GM13977 (cell line): ENCODE measurements at regions not wholly inside any gene's neighbourhood (a gene's known extent, or its start where the extent isn't known, plus 50 kb on each side); places are given as distances from the start of the nearest gene placed in this dataset.
"Not testable (repeated sequence)": the region's sequence is repeated elsewhere in the genome, so short reads cannot be mapped to it uniquely, and the experiment has no call there.

Experiments
- DNase-seq: peaks from one replicate; pipeline ENCODE4 v3.0.0; 2012; ENCODE audit warnings: low spot score
- CTCF ChIP-seq: IDR thresholded peaks from 2 replicates; pipeline ENCODE4 v1.5.1; 2012; ENCODE audit warnings: mild to moderate bottlenecking, control low read depth; ENCODE audit not compliant: insufficient read depth; ENCODE audit errors: extremely low read depth, missing control alignments
- in situ Hi-C: fragments of 300-500 bp; cut with MboI; formaldehyde crosslinking; loops from one replicate; pipeline ENCODE4 v1.12.0; 2022; ENCODE audit warnings: low sequenced_read_pairs, low pct_unique_long_range_greater_than_20kb, mixed read lengths, inconsistent platforms; ENCODE audit not compliant: unreplicated experiment

DNA sequence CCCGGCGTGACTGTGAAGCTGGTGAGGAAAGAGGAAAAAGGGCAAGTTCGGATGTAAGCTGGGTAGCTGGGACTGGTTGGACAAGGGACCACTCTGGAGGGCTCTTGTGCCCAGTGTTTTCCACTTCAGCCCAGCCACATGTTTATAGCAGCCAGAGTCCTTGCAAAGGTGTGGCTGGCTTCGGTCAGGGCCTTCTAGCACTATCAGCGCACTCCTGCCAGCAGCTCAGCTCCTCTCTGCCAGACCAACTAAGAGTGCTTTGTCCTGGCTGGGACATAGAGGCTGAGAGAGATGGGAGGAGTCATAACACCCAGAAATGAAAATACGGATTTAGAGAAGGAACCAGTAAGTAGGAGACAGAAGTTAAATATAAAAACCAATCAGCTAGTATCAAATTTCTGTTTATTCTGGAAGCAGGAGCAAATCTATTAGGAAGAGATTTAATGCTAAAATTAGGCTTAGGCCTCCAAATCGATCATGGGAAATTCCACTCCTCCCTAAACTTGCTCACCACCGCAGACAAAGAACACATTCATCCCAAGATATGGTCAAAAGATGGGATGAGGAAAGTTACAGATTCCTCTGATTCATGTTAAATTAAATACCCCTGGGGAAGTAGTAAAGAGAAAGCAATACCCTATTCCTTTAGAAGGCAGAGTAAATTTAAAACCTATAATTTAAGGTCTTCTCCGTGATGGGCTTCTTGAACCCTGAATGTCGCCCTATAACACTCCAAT is 135.0 kb downstream of the RALA start:
- in situ Hi-C loops, result no loop called here
- no peak for DNase-seq
- TF ChIP-seq CTCF, result no peak

DNA sequence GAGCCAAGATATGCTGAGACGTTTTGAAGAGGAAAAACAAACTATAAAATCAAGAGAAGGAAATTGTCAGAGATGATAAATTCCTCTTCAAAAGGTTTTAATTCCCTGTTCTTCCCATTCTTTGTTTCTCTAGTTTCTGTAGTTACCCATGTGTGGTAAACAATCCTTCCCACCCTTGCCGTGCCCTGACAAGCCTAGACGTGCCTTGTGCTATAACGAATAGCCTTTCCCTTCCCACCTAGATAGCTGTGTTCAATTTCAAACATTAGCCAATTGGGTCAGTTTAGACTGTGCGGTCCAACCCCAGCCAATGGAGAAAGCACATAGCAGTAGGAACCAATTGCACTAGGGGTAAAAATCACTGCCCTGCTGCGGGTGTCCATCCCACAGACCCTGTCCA is 138.1 kb downstream of the RALA start:
- in situ Hi-C loops, result no loop called here
- DNase-seq, result no peak
- TF ChIP-seq CTCF, result no peak

DNA sequence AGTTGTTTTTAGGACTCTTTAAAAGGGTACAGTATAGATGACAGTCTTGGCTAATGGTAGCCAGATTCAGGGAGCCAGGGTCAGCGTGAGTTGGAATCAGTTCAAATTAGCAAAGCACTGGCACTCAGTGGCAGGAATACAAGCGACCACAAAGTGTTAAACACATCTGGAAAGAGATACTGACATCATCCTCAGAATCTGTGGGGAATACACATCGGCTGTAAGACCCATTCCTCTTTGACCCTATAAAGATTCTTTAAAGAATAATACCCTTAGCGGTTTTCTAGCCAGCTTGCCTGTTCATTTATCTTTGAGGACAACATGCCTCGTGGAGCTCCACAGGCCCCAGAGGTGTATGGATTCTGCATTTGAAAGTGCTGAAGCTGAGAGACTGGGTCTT is 139.1 kb downstream of the RALA start:
- DNase-seq, in situ Hi-C loops: not testable (repeated sequence)

- in situ Hi-C loops, DNase-seq: not testable (repeated sequence)
Observed at GRCh38 chr7:39762881-39763280, 139.5 kb downstream of the RALA start.

- in situ Hi-C loops, result not testable (repeated sequence)
Observed at GRCh38 chr7:39765833-39766232, 142.5 kb downstream of the RALA start.

GRCh38 chr7:39768439-39768838 is 145.1 kb downstream of the RALA start:
- in situ Hi-C loops, DNase-seq: not testable (repeated sequence)

More at GRCh38 chr7:39765833-39766232, 142.5 kb downstream of the RALA start:
- DNase-seq, result not testable (repeated sequence)

DNA sequence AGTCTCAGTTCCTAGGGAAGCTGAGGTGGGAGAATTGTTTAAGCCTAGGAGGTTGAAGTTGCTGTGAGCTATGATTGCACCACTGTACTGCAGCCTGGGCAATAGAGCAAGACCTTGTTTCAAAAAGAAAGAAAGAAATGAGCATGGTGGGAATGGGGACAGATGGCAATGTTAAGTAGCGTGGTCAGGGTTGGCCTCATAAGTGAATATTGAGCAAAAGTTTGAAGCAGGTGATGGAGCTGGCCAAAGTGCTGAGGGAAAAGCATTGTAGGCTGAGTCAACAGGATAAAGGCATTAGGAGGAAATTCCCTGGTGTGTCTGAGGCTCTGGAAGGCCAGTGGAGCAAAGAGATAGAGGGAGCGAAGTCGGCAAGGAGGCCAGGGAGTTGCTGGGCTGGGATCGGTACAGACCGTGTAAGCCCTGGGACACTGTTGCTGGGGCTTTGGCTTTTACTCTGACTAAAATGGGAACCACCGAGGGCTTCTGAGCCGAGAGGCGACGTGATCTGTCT is 151.0 kb downstream of the RALA start:
- DNase-seq, in situ Hi-C loops: not testable (repeated sequence)

DNA sequence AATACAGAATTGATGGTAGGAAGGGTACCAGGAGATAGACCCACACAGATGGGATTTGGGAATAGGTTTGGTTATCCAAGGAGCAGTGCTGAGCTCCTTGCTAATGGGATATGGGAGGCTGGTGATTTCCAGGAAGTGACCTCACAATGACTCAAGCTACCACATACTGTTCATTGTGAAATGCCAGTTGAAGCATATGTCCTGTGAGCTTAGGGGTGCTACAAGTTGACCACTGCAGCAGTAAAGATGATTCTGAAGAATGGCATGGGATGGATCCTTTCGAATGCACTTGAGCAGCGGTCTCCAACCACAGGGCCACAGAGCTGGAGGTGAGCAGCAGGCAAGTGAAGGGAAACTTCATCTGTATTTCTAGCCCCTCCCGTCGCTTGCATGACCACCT is 158.2 kb downstream of the RALA start:
- DNase-seq, in situ Hi-C loops: not testable (repeated sequence)

- in situ Hi-C loops, DNase-seq: not testable (repeated sequence)
Observed at GRCh38 chr7:39786440-39786839, 163.1 kb downstream of the RALA start.

DNA sequence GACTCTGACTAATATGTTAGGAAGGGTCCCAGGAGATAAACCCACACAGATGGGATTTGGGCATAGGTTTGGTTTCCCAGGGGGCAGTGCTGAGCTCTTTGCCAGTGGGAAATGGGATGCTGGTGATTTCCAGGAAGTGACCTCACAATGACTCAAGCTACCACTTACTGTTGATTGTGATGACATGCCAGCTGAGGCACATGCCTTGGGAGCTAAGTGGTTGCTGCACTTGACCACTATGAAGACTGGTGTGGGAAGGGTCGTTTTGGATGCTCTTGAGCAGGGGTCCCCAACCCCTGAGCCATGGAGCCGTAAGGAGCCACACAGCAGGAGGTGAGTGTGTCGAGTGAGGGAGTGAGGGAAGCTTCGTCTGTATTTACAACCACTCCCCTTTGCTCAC is 159.0 kb upstream of the CDK13 start:
- in situ Hi-C loops, DNase-seq: not testable (repeated sequence)

GRCh38 chr7:39791911-39792310 is 158.1 kb upstream of the CDK13 start:
- in situ Hi-C loops, DNase-seq: not testable (repeated sequence)
- peak; percentile 32 for TF ChIP-seq CTCF

DNA sequence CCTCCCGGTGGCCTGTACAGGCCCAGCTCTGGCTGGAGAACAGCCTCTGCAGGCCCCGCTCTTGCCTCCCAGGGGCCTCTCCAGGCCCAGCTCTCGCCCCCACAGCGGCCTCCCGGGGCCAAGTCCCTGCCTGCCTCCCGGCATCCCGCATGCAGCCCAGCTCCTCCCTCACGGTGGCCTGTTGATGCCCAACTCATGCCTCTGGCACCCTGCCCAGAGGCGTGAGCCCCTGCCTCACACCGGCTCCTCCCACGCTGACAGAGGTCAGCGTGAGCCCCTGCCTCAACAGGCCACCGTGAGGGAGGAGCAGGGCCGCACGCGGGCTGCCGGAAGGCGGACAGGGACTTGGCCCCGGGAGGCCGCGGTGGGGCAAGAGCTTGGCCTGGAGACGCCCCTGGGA is 157.0 kb upstream of the CDK13 start:
- DNase-seq, in situ Hi-C loops: not testable (repeated sequence)

DNA sequence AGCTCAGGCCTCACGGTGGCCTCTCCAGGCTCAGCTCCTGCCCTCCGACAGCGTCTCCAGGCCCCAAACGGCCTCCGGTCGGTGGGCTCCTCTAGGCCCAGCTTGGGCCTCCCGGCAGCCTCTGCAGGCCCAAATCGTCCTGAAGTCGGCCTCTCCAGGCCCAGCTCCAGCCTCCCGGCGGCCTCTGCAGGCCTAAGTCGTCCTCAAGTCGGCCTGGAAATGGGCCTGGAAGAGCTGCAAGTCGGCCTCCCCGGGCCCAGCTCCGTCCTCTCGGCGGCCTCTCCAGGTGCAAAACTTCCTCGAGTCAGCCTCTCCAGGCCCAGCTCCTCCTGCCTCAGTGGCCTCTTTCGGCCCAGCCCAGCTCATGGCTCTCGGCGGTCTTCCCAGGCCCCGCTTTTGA is 156.2 kb upstream of the CDK13 start:
- in situ Hi-C loops, DNase-seq: not testable (repeated sequence)

GRCh38 chr7:39796947-39797346 is 153.1 kb upstream of the CDK13 start:
- DNase-seq, in situ Hi-C loops: not testable (repeated sequence)

GRCh38 chr7:39798077-39798476 is 152.0 kb upstream of the CDK13 start:
- DNase-seq, in situ Hi-C loops: not testable (repeated sequence)
